A549 (cell line): ENCODE measurements at regions not wholly inside any gene's neighbourhood (a gene's known extent, or its start where the extent isn't known, plus 50 kb on each side); places are given as distances from the start of the nearest gene placed in this dataset.

Source experiments
- BHLHE40 ChIP-seq: IDR thresholded peaks from 2 replicates; pipeline ENCODE4 v1.6.1; 2012; ENCODE audit warnings: low read depth, low read length, inconsistent platforms
- CHD4 ChIP-seq: fragments of 200-600 bp; sonication (generic); IDR thresholded peaks from 2 replicates; pipeline ENCODE4 v1.6.1; 2016; ENCODE audit warnings: antibody characterized with exemption, mild to moderate bottlenecking, borderline replicate concordance
- MAX ChIP-seq: IDR thresholded peaks from 2 replicates; pipeline ENCODE4 v1.6.1; 2012
- NR3C1 ChIP-seq: fragments of >200 bp; sonication (Bioruptor Twin); formaldehyde crosslinking; IDR thresholded peaks from 3 replicates; pipeline ENCODE4 v1.6.1; 2017
- POLR2A ChIP-seq: IDR thresholded peaks from 2 replicates; pipeline ENCODE4 v1.6.1; 2012; ENCODE audit warnings: mild to moderate bottlenecking, low read length
- POLR2AphosphoS2 ChIP-seq: conservative IDR thresholded peaks from 2 replicates; pipeline ENCODE4 v1.6.1; 2012; ENCODE audit warnings: low read length, improper control_type of control experiment, inconsistent platforms
- RAD21 ChIP-seq, 2 experiments: fragments of >200 bp in 1 of 2; sonication (Bioruptor Twin) in 1 of 2; formaldehyde crosslinking in 1 of 2; IDR thresholded peaks in 1 of 2; conservative IDR thresholded peaks in 1 of 2; 2 replicates in 1 of 2; 3 replicates in 1 of 2; pipeline ENCODE4 v1.6.1; 2012 to 2018; ENCODE audit warnings: inconsistent platforms in 1 of 2
- SMC3 ChIP-seq: fragments of >200 bp; sonication (Bioruptor Twin); formaldehyde crosslinking; IDR thresholded peaks from 3 replicates; pipeline ENCODE4 v1.6.1; 2018; ENCODE audit warnings: inconsistent platforms
- TF ChIP-seq, protein P1 (sequence below): fragments of >200 bp; sonication (Bioruptor Twin); formaldehyde crosslinking; IDR thresholded peaks from 3 replicates; pipeline ENCODE4 v1.5.1; 2016
- TF ChIP-seq, protein P2 (sequence below): IDR thresholded peaks from 2 replicates; pipeline ENCODE4 v1.6.1; 2012; ENCODE audit warnings: low read depth, borderline replicate concordance

DNA sequence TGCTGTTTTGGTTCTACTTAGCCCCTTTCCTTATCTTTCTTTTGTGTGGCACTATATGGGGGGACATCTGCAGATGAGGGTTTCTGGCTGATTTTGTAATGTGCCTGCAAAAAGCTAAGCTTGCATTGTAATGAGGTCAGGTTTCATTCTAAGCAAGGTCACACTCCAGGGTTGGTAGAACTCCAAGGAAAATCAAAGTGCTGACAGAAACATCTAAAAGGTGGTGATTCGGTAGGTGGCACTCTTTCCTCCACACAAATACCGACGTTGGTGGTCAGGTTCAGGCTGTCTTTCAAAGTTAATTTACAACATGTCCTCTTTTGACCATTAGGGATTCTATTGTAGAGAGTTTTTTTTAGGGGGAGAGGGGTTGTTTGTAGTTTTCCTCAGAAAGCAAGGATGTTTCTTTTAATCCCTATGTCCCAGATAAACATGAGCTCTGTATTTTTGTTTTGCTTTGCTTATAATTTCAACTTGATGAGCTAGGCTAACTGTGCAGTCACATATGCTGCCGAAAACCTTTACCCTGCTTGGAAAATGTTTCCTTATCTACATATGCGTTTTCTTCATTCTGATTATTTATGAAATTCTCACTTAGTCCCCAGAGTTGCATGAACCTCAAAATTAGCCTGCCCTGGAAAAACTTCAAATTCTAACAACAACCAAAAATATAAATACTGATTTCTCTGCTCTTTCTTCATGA is 434.2 kb downstream of the PPARGC1A start:
- TF ChIP-seq, protein P1, sequence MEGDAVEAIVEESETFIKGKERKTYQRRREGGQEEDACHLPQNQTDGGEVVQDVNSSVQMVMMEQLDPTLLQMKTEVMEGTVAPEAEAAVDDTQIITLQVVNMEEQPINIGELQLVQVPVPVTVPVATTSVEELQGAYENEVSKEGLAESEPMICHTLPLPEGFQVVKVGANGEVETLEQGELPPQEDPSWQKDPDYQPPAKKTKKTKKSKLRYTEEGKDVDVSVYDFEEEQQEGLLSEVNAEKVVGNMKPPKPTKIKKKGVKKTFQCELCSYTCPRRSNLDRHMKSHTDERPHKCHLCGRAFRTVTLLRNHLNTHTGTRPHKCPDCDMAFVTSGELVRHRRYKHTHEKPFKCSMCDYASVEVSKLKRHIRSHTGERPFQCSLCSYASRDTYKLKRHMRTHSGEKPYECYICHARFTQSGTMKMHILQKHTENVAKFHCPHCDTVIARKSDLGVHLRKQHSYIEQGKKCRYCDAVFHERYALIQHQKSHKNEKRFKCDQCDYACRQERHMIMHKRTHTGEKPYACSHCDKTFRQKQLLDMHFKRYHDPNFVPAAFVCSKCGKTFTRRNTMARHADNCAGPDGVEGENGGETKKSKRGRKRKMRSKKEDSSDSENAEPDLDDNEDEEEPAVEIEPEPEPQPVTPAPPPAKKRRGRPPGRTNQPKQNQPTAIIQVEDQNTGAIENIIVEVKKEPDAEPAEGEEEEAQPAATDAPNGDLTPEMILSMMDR = no peak
- no peak for TF ChIP-seq POLR2A
- no peak for TF ChIP-seq NR3C1
- TF ChIP-seq CHD4 = no peak
- TF ChIP-seq, protein P2, sequence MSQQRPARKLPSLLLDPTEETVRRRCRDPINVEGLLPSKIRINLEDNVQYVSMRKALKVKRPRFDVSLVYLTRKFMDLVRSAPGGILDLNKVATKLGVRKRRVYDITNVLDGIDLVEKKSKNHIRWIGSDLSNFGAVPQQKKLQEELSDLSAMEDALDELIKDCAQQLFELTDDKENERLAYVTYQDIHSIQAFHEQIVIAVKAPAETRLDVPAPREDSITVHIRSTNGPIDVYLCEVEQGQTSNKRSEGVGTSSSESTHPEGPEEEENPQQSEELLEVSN = no peak
- no peak for TF ChIP-seq BHLHE40
- no peak for TF ChIP-seq POLR2AphosphoS2
- TF ChIP-seq RAD21 (conservative IDR thresholded peaks at IDR 0.05 in 1 of 2, IDR thresholded peaks at IDR 0.05 in 1 of 2) = no peak
- TF ChIP-seq MAX = no peak
- no peak for TF ChIP-seq SMC3
